ENCODE measurements at regions not wholly inside any gene's neighbourhood (a gene's known extent, or its start where the extent isn't known, plus 50 kb on each side); places are given as distances from the start of the nearest gene placed in this dataset.

GRCh38 chr2:40032650-40033319, 253.7 kb upstream of the THUMPD2 start:
- BruUV-seq (replicated peaks), result no TSS peak
- intact Hi-C loops (cut with micrococcal nuclease; ENCODE audit: unreplicated experiment), result no loop called here
- no peak overlapping the region for H2AFZ ChIP-seq (ENCODE audit: control insufficient read depth, low read depth, low read length)
- H3K4me2 ChIP-seq (ENCODE audit: control insufficient read depth, insufficient read depth), result no peak overlapping the region
- H3K4me3 ChIP-seq, result no peak overlapping the region
- no peaks in the 10 kb centered on the region for H4K20me1 ChIP-seq (ENCODE audit: control insufficient read depth, insufficient read depth)
- in situ Hi-C loops (cut with MboI), result no loop called here
- POLR2A ChIA-PET, result no interaction called here
- ATAC-seq (no peak), FAIRE-seq (no peak), DNase-seq (ENCODE audit: low read depth, low spot score) (no peak)
- H3K9me3 ChIP-seq (replicated peaks; ENCODE audit: control insufficient read depth, insufficient read depth, low read length), result no peaks in the 10 kb centered on the region; the same call in 2 of the 3 replicates
- H3K27ac ChIP-seq (ENCODE audit: control insufficient read depth, insufficient read depth), result no peak overlapping the region
- WGBS (ENCODE audit: insufficient coverage, insufficient replicate concordance, low lambda C conversion rate, missing lambda C conversion rate), result 3% methylated on average over 2 of the region's 2 CpGs
- SMC1A ChIA-PET (ENCODE audit: uncharacterized antibody, unreplicated experiment), result no interaction called here
- H3K36me3 ChIP-seq (ENCODE audit: control insufficient read depth in 2 of 2, insufficient read depth in 2 of 2, low read length in 1 of 2), result no peaks in the 10 kb centered on the region
- H3K79me2 ChIP-seq (ENCODE audit: control insufficient read depth, insufficient read depth, low read length), result no peaks in the 10 kb centered on the region
- RAD21 ChIA-PET (ENCODE audit: unreplicated experiment), result no interaction called here
- no peak overlapping the region for H3K9ac ChIP-seq (ENCODE audit: control insufficient read depth, insufficient read depth, low read length)
- H3K27me3 ChIP-seq (replicated peaks in 1 of 2; ENCODE audit: control insufficient read depth in 2 of 2, insufficient read depth in 2 of 2, low read length in 1 of 2), result no peaks in the 10 kb centered on the region
- peaks cover 11% of the 10 kb centered on the region for H3K4me1 ChIP-seq (ENCODE audit: control insufficient read depth, insufficient read depth, low read length)
- CTCF ChIA-PET, result interaction anchor here (1.8 kb wide), 1 partner anchor 119 kb away, joined by 4 read pairs; no protein-coding TSS in a partner anchor
- TF ChIP-seq SPI1 (IDR thresholded peaks at IDR 0.05; ENCODE audit: borderline replicate concordance, insufficient read depth, low read depth, low read length) (no peak), SUZ12 (IDR thresholded peaks at IDR 0.05; ENCODE audit: unreplicated experiment) (no peak), NFYA (IDR thresholded peaks at IDR 0.05; ENCODE audit: borderline replicate concordance, low read depth, low read length) (no peak), MAX (IDR thresholded peaks at IDR 0.05; ENCODE audit: low read depth, low read length) (no peak), IRF4 (IDR thresholded peaks at IDR 0.05; ENCODE audit: low read depth, low read length) (no peak), SIX5 (IDR thresholded peaks at IDR 0.05; ENCODE audit: low read depth, low read length, severe bottlenecking) (no peak), ZBED1 (IDR thresholded peaks at IDR 0.05; ENCODE audit: borderline replicate concordance) (no peak), GATAD2B (conservative IDR thresholded peaks at IDR 0.05; ENCODE audit: low read depth) (no peak), TARDBP (IDR thresholded peaks at IDR 0.05; ENCODE audit: borderline replicate concordance) (no peak)

All from GM12878 (cell line).